CD14-positive monocyte (primary cell): ENCODE measurements at regions not wholly inside any gene's neighbourhood (a gene's known extent, or its start where the extent isn't known, plus 50 kb on each side); places are given as distances from the start of the nearest gene placed in this dataset.

ENCODE experiments used
- DNase-seq, 3 donors: peaks; one replicate each; pipeline ENCODE4 v3.0.0-alpha.2; 2011 to 2022
- H2AFZ ChIP-seq: 2 replicates; pipeline ENCODE4 v1.6.0; 2012; ENCODE audit warnings: mild to moderate bottlenecking, low read depth, low read length, inconsistent platforms; ENCODE audit not compliant: insufficient read depth, poor library complexity, severe bottlenecking
- H3K27ac ChIP-seq, 2 donors: 1 replicate in 1 of 2; 2 replicates in 1 of 2; pipeline ENCODE4 v1.5.1; 2012 to 2013; ENCODE audit warnings: low read length in 2 of 2, control low read depth in 1 of 2, inconsistent platforms in 1 of 2, low read depth in 1 of 2, mild to moderate bottlenecking in 1 of 2
- H3K27me3 ChIP-seq, 2 donors: one replicate each; pipeline versions ENCODE4 v1.6.0 to v1.6.1; 2011 to 2013; ENCODE audit warnings: low read length in 2 of 2; ENCODE audit not compliant: control insufficient read depth in 2 of 2, insufficient read depth in 2 of 2
- H3K36me3 ChIP-seq, 2 donors: replicated peaks in 1 of 2; 1 replicate in 1 of 2; 2 replicates in 1 of 2; pipeline versions ENCODE4 v1.5.1 to v1.6.1; 2012 to 2013; ENCODE audit warnings: low read length in 2 of 2, control low read depth in 1 of 2, inconsistent platforms in 1 of 2, mild to moderate bottlenecking in 1 of 2; ENCODE audit not compliant: insufficient read depth in 2 of 2, control insufficient read depth in 1 of 2
- H3K4me1 ChIP-seq, 2 donors: 1 replicate in 1 of 2; 2 replicates in 1 of 2; pipeline versions ENCODE4 v1.5.1 to v1.6.1; 2012 to 2013; ENCODE audit warnings: low read length in 2 of 2, control low read depth in 1 of 2, inconsistent platforms in 1 of 2, mild to moderate bottlenecking in 1 of 2, moderate library complexity in 1 of 2; ENCODE audit not compliant: insufficient read depth in 2 of 2, control insufficient read depth in 1 of 2
- H3K4me2 ChIP-seq: replicated peaks from 2 replicates; pipeline ENCODE3; 2012; ENCODE audit warnings: low read length, moderate library complexity, mild to moderate bottlenecking; ENCODE audit not compliant: poor library complexity, severe bottlenecking; ENCODE audit errors: extremely low read depth
- H3K4me3 ChIP-seq, 3 experiments: fragments of 200-600 bp in 1 of 3; sonication (generic) in 1 of 3; replicated peaks in 1 of 3; 1 replicate in 2 of 3; 2 replicates in 1 of 3; pipeline ENCODE4 v1.5.1; 2011 to 2013; ENCODE audit warnings: low read length in 3 of 3, mild to moderate bottlenecking in 3 of 3, control low read depth in 2 of 3, low read depth in 2 of 3, inconsistent platforms in 1 of 3, moderate library complexity in 1 of 3
- H3K79me2 ChIP-seq: 2 replicates; pipeline ENCODE4 v1.6.0; 2012; ENCODE audit warnings: mild to moderate bottlenecking, control low read depth, inconsistent platforms, low read length, moderate library complexity; ENCODE audit not compliant: insufficient read depth
- H3K9ac ChIP-seq: 2 replicates; pipeline ENCODE4 v1.6.0; 2017; ENCODE audit warnings: low read length, mild to moderate bottlenecking; ENCODE audit not compliant: insufficient read depth, poor library complexity, severe bottlenecking
- H3K9me3 ChIP-seq, 2 donors: replicated peaks in 1 of 2; 1 replicate in 1 of 2; 2 replicates in 1 of 2; pipeline versions ENCODE4 v1.5.1 to v1.6.1; 2012 to 2013; ENCODE audit warnings: low read length in 2 of 2, control low read depth in 1 of 2; ENCODE audit not compliant: control insufficient read depth in 1 of 2, insufficient read depth in 1 of 2
- H4K20me1 ChIP-seq: 2 replicates; pipeline ENCODE4 v1.6.0; 2012; ENCODE audit warnings: mild to moderate bottlenecking, low read length, control low read depth, moderate library complexity; ENCODE audit not compliant: insufficient read depth
- H3K27ac Mint-ChIP-seq, 7 donors: one replicate each; pipeline ENCODE4 v1.8.0; 2020; ENCODE audit warnings: mild to moderate bottlenecking in 7 of 7, mixed read lengths in 7 of 7, moderate library complexity in 6 of 7, inconsistent platforms in 2 of 7
- H3K27me3 Mint-ChIP-seq, 3 donors: one replicate each; pipeline ENCODE4 v1.8.0; 2021 to 2022; ENCODE audit warnings: low read depth in 3 of 3, mild to moderate bottlenecking in 3 of 3, mixed read lengths in 3 of 3, moderate library complexity in 3 of 3, inconsistent platforms in 1 of 3
- H3K36me3 Mint-ChIP-seq, 2 donors: one replicate each; pipeline ENCODE4 v1.8.0; 2020; ENCODE audit warnings: mixed read lengths in 2 of 2, inconsistent platforms in 1 of 2, mild to moderate bottlenecking in 1 of 2
- H3K4me1 Mint-ChIP-seq: one replicate; pipeline ENCODE4 v1.8.0; 2020; ENCODE audit warnings: mild to moderate bottlenecking, mixed read lengths
- H3K4me3 Mint-ChIP-seq, 2 donors: one replicate each; pipeline ENCODE4 v1.8.0; 2020; ENCODE audit warnings: mild to moderate bottlenecking in 2 of 2, mixed read lengths in 2 of 2, moderate library complexity in 1 of 2
- H3K9me3 Mint-ChIP-seq, 7 donors: one replicate each; pipeline ENCODE4 v1.8.0; 2020 to 2022; ENCODE audit warnings: mixed read lengths in 7 of 7, mild to moderate bottlenecking in 6 of 7, moderate library complexity in 6 of 7, inconsistent platforms in 2 of 7
- WGBS: methylation state at CpG from one replicate; pipeline ENCODE4 v1.1.5; 2013; ENCODE audit warnings: missing lambda C conversion rate; ENCODE audit not compliant: insufficient coverage; 5-methylcytosine and 5-hydroxymethylcytosine counted together
- intact Hi-C, 2 donors: fragments of 100-400 bp; cut with micrococcal nuclease; formaldehyde crosslinking; loops; one replicate each; pipeline versions ENCODE4 v1.15.0 to v1.15.1; 2023
- TF ChIP-seq, protein P1 (sequence below): fragments of 200-600 bp; IDR thresholded peaks from one replicate; pipeline ENCODE4 v1.8.0; 2022; ENCODE audit warnings: antibody characterized with exemption, mild to moderate bottlenecking

DNA sequence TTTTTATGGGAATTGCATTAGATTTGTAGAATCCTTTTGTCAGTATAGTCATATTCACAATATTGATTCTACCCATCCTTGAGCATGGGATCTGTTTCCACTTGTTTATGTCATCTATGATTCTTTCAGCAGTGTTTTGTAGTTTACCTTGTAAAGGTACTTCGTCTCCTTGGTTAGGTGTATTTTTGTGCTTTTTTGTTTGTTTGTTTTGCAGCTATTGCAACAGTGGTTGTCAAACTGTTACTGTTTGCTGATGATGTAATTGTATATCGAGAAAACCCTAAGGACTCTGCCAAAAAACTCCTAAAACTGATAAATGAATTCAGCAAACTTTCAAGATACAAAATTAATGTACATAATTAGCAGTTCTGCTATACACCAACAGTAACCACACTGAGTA, 127.9 kb upstream of the AR start:
- Histone ChIP-seq H3K79me2 (no peaks in the 10 kb centered on the region), H3K27me3 (no peaks in the 10 kb centered on the region), H4K20me1 (no peaks in the 10 kb centered on the region), H3K9me3 (peaks cover 0 to 6% of the 10 kb centered on the region in 2 donors), H2AFZ (no peak overlapping the region), H3K36me3 (no peaks in the 10 kb centered on the region), H3K4me1 (no peaks in the 10 kb centered on the region), H3K27ac (no peak overlapping the region), H3K4me2 (no peak overlapping the region), H3K4me3 (no peak overlapping the region), H3K9ac (no peak overlapping the region)
- Mint-ChIP-seq H3K27me3 (peaks cover 0 to 2% (median 0%) of the 10 kb centered on the region in 3 donors), H3K4me1 (no peaks in the 10 kb centered on the region), H3K27ac (no peak overlapping the region), H3K9me3 (peaks cover 0 to 6% (median 2%) of the 10 kb centered on the region in 7 donors), H3K4me3 (no peak overlapping the region), H3K36me3 (no peaks in the 10 kb centered on the region)
- no CpG with 5 or more reads among the region's 2 CpGs for WGBS
- intact Hi-C loops: no loop called here
- TF ChIP-seq, protein P1, sequence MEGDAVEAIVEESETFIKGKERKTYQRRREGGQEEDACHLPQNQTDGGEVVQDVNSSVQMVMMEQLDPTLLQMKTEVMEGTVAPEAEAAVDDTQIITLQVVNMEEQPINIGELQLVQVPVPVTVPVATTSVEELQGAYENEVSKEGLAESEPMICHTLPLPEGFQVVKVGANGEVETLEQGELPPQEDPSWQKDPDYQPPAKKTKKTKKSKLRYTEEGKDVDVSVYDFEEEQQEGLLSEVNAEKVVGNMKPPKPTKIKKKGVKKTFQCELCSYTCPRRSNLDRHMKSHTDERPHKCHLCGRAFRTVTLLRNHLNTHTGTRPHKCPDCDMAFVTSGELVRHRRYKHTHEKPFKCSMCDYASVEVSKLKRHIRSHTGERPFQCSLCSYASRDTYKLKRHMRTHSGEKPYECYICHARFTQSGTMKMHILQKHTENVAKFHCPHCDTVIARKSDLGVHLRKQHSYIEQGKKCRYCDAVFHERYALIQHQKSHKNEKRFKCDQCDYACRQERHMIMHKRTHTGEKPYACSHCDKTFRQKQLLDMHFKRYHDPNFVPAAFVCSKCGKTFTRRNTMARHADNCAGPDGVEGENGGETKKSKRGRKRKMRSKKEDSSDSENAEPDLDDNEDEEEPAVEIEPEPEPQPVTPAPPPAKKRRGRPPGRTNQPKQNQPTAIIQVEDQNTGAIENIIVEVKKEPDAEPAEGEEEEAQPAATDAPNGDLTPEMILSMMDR: no peak
- no peak for DNase-seq

DNA sequence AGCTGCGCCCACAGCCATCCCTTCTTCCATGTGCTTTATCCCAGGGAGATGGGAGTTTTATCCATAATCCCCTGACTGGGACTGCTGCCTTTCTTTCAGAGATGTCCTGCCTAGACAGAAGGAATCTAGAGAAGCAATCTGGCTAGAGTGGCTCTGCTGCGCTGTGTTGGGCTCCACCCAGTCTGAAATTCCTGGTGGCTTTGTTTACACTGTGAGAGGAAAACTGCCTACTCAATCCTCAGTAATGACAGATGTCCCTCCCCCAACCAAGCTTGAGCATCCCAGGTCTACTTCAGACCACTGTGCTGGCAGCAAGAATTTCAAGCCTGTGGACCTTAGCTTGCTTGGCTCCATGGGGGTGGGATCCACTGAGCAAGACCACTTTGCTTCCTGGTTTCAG, 116.9 kb upstream of the AR start:
- no peak for DNase-seq
- Mint-ChIP-seq H3K27me3 (no peaks in the 10 kb centered on the region), H3K36me3 (no peaks in the 10 kb centered on the region), H3K4me1 (no peaks in the 10 kb centered on the region), H3K27ac (no peak overlapping the region), H3K9me3 (peaks cover 3 to 20% (median 8%) of the 10 kb centered on the region in 7 donors), H3K4me3 (no peak overlapping the region)
- H3K9ac ChIP-seq: no peak overlapping the region
- H4K20me1 ChIP-seq: no peaks in the 10 kb centered on the region
- no peaks in the 10 kb centered on the region for H3K79me2 ChIP-seq
- H3K27ac ChIP-seq: no peak overlapping the region
- H3K9me3 ChIP-seq: peaks cover 9 to 15% of the 10 kb centered on the region in 2 donors
- no peaks in the 10 kb centered on the region for H3K36me3 ChIP-seq
- no peaks in the 10 kb centered on the region for H3K4me1 ChIP-seq
- H3K4me3 ChIP-seq: no peak overlapping the region
- no CpG with 5 or more reads among the region's 2 CpGs for WGBS
- H3K4me2 ChIP-seq: no peak overlapping the region
- H2AFZ ChIP-seq: no peak overlapping the region
- intact Hi-C loops: no loop called here
- TF ChIP-seq, protein P1: no peak
- no peaks in the 10 kb centered on the region for H3K27me3 ChIP-seq
